WTC11 (cell line): ENCODE measurements at regions not wholly inside any gene's neighbourhood (a gene's known extent, or its start where the extent isn't known, plus 50 kb on each side); places are given as distances from the start of the nearest gene placed in this dataset.

ENCODE experiments used
- ATF1 ChIP-seq: sonication (generic); formaldehyde crosslinking; IDR thresholded peaks from 2 replicates; pipeline ENCODE4 v1.8.1; 2023; ENCODE audit warnings: mild to moderate bottlenecking, moderate library complexity, missing genetic modification reagents
- ATF6 ChIP-seq: sonication (generic); formaldehyde crosslinking; IDR thresholded peaks from 2 replicates; pipeline ENCODE4 v1.8.1; 2023; ENCODE audit warnings: mild to moderate bottlenecking, missing genetic modification reagents
- CREB1 ChIP-seq: sonication (generic); formaldehyde crosslinking; IDR thresholded peaks from 2 replicates; pipeline ENCODE4 v1.8.0; 2023; ENCODE audit warnings: mild to moderate bottlenecking, missing genetic modification reagents
- CTCF ChIP-seq: fragments of 200-600 bp; IDR thresholded peaks from 2 replicates; pipeline ENCODE4 v1.8.0; 2022; ENCODE audit warnings: antibody characterized with exemption
- E2F4 ChIP-seq: sonication (generic); formaldehyde crosslinking; IDR thresholded peaks from 2 replicates; pipeline ENCODE4 v1.8.1; 2022; ENCODE audit warnings: low read depth, mild to moderate bottlenecking, moderate library complexity, missing genetic modification reagents, borderline replicate concordance
- ERG ChIP-seq: fragments of 250-450 bp; sonication (Bioruptor Pico); IDR thresholded peaks from 2 replicates; pipeline ENCODE4 v1.8.0; 2021; ENCODE audit warnings: mild to moderate bottlenecking
- FOXP1 ChIP-seq: sonication (generic); formaldehyde crosslinking; IDR thresholded peaks from 2 replicates; pipeline ENCODE4 v1.8.0; 2022; ENCODE audit warnings: missing genetic modification reagents, mild to moderate bottlenecking, moderate library complexity, borderline replicate concordance
- GABPB1 ChIP-seq: sonication (generic); formaldehyde crosslinking; IDR thresholded peaks from 2 replicates; pipeline ENCODE4 v1.8.1; 2023; ENCODE audit warnings: mild to moderate bottlenecking, missing genetic modification reagents
- JUN ChIP-seq: sonication (generic); formaldehyde crosslinking; IDR thresholded peaks from 2 replicates; pipeline ENCODE4 v1.8.0; 2023; ENCODE audit warnings: mild to moderate bottlenecking, missing genetic modification reagents
- KAT7 ChIP-seq: sonication (generic); formaldehyde crosslinking; IDR thresholded peaks from 2 replicates; pipeline ENCODE4 v1.8.1; 2023; ENCODE audit warnings: missing genetic modification reagents, mild to moderate bottlenecking, borderline replicate concordance
- SP1 ChIP-seq: sonication (generic); formaldehyde crosslinking; conservative IDR thresholded peaks from 2 replicates; pipeline ENCODE4 v1.8.1; 2022; ENCODE audit warnings: missing genetic modification reagents
- ZBTB43 ChIP-seq: sonication (generic); formaldehyde crosslinking; IDR thresholded peaks from 2 replicates; pipeline ENCODE4 v1.8.1; 2023; ENCODE audit warnings: mild to moderate bottlenecking, missing genetic modification reagents
- ZNF512 ChIP-seq: sonication (generic); formaldehyde crosslinking; IDR thresholded peaks from 2 replicates; pipeline ENCODE4 v1.8.1; 2022; ENCODE audit warnings: missing genetic modification reagents, borderline replicate concordance
- ZNF671 ChIP-seq: fragments of 250-450 bp; sonication (Bioruptor Pico); IDR thresholded peaks from 2 replicates; pipeline ENCODE4 v1.8.0; 2021; ENCODE audit warnings: mild to moderate bottlenecking

- TF ChIP-seq GABPB1 (CRISPR knock-in tag): no peak
- no peak for TF ChIP-seq JUN (CRISPR knock-in tag)
- TF ChIP-seq CTCF: no peak
- no peak for TF ChIP-seq FOXP1 (CRISPR knock-in tag)
- TF ChIP-seq ZNF512 (CRISPR knock-in tag): no peak
- TF ChIP-seq KAT7: no peak
- no peak for TF ChIP-seq E2F4 (CRISPR knock-in tag)
- no peak for TF ChIP-seq ZNF671
- TF ChIP-seq ERG (CRISPR knock-in tag): no peak
- TF ChIP-seq CREB1: no peak
- no peak for TF ChIP-seq SP1 (CRISPR knock-in tag)
- TF ChIP-seq ATF1 (CRISPR knock-in tag): no peak
- no peak for TF ChIP-seq ZBTB43 (CRISPR knock-in tag)
- TF ChIP-seq ATF6 (CRISPR knock-in tag): no peak
Observed at GRCh38 chr18:47333926-47334635, 82.6 kb upstream of the SKOR2 start.
